ENCODE measurements at regions not wholly inside any gene's neighbourhood (a gene's known extent, or its start where the extent isn't known, plus 50 kb on each side); places are given as distances from the start of the nearest gene placed in this dataset.

GRCh38 chr1:87852410-87853161, 523.9 kb downstream of the LMO4 start:
- TF ChIP-seq, protein P1, sequence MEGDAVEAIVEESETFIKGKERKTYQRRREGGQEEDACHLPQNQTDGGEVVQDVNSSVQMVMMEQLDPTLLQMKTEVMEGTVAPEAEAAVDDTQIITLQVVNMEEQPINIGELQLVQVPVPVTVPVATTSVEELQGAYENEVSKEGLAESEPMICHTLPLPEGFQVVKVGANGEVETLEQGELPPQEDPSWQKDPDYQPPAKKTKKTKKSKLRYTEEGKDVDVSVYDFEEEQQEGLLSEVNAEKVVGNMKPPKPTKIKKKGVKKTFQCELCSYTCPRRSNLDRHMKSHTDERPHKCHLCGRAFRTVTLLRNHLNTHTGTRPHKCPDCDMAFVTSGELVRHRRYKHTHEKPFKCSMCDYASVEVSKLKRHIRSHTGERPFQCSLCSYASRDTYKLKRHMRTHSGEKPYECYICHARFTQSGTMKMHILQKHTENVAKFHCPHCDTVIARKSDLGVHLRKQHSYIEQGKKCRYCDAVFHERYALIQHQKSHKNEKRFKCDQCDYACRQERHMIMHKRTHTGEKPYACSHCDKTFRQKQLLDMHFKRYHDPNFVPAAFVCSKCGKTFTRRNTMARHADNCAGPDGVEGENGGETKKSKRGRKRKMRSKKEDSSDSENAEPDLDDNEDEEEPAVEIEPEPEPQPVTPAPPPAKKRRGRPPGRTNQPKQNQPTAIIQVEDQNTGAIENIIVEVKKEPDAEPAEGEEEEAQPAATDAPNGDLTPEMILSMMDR (IDR thresholded peaks at IDR 0.05; ENCODE audit: control extremely low read depth, extremely low read depth, low read depth, missing control alignments): no peak
- ChIA-PET CTCF (interaction anchor here (0.9 to 1.5 kb wide), 3 partner anchors 9 to 106 kb away, joined by 3 to 4 read pairs (median 3); no protein-coding TSS in a partner anchor), POLR2A (no interaction called here)
- no peak for DNase-seq (ENCODE audit: extremely low spot score)

DNA sequence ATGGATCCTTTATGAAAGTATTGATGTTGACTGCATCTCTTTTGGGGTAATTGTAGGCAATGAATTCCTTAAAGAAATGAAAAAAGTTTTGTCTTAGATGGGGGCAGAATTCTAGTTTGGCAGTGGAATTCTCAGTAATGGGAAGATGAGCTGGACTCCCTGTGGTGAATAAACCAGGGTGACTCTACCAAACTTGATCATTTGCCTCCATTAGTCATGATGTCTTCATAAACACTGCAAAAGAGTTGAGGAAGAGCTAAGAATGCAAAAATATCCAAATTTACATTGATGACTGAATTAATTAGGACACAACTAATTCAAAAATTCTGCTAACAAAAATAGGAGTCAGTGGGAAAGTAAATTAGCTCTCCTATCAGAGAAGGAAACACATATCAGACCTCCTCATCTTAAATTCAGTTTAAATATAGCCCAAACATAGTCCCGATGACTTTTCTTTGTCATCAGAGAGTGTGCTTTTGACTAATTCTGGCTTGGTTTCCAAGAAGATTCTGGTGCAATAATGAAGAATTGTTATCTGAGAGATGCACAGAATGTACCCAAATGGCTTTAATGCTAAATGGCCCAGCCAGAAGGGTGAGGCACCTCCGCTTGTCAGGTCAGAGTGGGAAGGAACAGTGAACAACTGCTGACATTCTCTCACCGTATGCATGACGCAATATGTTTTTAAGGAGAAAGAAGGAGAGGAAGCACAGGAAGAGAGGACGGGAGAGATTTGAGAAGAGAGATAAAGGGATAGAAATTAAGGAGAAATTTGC, 525.1 kb downstream of the LMO4 start:
- CTCF ChIA-PET: interaction anchor here (1.1 to 1.5 kb wide), 2 partner anchors 8 to 11 kb away, joined by 3 to 4 read pairs; no protein-coding TSS in a partner anchor
- TF ChIP-seq, protein P1 (IDR thresholded peaks at IDR 0.05; ENCODE audit: control extremely low read depth, extremely low read depth, low read depth, missing control alignments): no peak
- no peak for DNase-seq (ENCODE audit: extremely low spot score)
- POLR2A ChIA-PET: no interaction called here

DNA sequence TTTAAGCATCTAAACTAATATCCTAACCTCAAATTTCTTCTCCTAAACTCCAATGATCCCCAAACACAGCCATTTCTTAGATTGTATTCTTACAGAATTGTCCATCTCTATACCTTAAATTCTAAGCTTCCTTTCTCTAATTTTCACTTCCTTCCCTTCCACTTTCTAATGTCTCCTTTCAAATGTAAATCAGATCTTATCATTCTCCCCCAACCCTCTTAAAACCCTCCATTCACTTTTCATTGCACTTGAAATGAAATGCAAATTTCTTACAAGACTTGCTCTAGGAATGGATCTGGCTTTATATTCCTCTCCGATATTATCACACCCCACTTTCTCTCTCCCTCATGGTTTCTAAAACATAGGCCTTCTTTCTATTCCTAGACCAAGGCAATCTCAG, 534.6 kb downstream of the LMO4 start:
- no peak for DNase-seq (ENCODE audit: extremely low spot score)
- CTCF ChIA-PET: no interaction called here
- TF ChIP-seq, protein P1 (IDR thresholded peaks at IDR 0.05; ENCODE audit: control extremely low read depth, extremely low read depth, low read depth, missing control alignments): no peak
- POLR2A ChIA-PET: no interaction called here

- TF ChIP-seq, protein P1 (IDR thresholded peaks at IDR 0.05; ENCODE audit: control extremely low read depth, extremely low read depth, low read depth, missing control alignments): no peak
Observed at GRCh38 chr1:87864676-87865075, 536.0 kb downstream of the LMO4 start.

DNA sequence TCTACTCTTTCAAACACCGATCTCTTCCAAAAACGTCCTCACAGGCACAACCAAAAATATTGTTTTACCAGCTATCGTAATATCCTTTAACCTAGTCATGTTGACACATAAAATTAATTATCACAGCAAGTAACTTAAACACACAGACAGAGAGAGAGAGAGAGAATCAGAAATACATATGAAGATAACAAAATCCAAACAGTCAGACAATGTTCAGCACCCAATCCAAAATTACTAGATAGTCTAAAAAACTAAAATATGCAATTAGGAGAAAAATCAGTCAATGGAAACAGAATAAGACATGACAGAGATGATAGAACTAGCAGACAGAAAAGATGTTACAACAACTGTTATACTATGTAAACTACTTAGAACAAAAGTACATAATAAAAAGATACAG, 537.7 kb downstream of the LMO4 start:
- TF ChIP-seq, protein P1 (IDR thresholded peaks at IDR 0.05; ENCODE audit: control extremely low read depth, extremely low read depth, low read depth, missing control alignments): no peak

More at GRCh38 chr1:87864676-87865075, 536.0 kb downstream of the LMO4 start:
- POLR2A ChIA-PET: no interaction called here
- CTCF ChIA-PET: no interaction called here
- no peak for DNase-seq (ENCODE audit: extremely low spot score)

GRCh38 chr1:87867626-87868025, 538.9 kb downstream of the LMO4 start:
- CTCF ChIA-PET: no interaction called here
- no peak for DNase-seq (ENCODE audit: extremely low spot score)
- POLR2A ChIA-PET: no interaction called here
- TF ChIP-seq, protein P1 (IDR thresholded peaks at IDR 0.05; ENCODE audit: control extremely low read depth, extremely low read depth, low read depth, missing control alignments): no peak

More for the DNA sequence above, 537.7 kb downstream of the LMO4 start:
- CTCF ChIA-PET: no interaction called here
- POLR2A ChIA-PET: no interaction called here
- DNase-seq (ENCODE audit: extremely low spot score): no peak

Data from GM10248 (cell line).